GM12878 (cell line): ENCODE measurements at regions not wholly inside any gene's neighbourhood (a gene's known extent, or its start where the extent isn't known, plus 50 kb on each side); places are given as distances from the start of the nearest gene placed in this dataset.

Source experiments
- ATAC-seq: fragments of 200-7000 bp; cut with Tn5 transposase; 3 replicates; pipeline ENCODE4 v1.9.1; 2020; ENCODE audit warnings: mild to moderate bottlenecking, moderate library complexity
- BruUV-seq: library from RNA; stranded (reverse); fragments of 400-500 nt; replicated peaks from 2 replicates; lab custom pipeline; 2021; lab: Mats Ljungman, UMichigan
- CTCF ChIA-PET: fragments of 300-600 bp; sonication (Branson Sonifier 250); formaldehyde crosslinking; extraction: SDS; loops from one replicate; lab custom pipeline; 2021; ENCODE audit warnings: inconsistent platforms; lab: Yijun Ruan, JAX
- POLR2A ChIA-PET: fragments of 350-600 bp; formaldehyde crosslinking; extraction: SDS; loops from one replicate; lab custom pipeline; 2021; ENCODE audit warnings: inconsistent platforms; lab: Charles Lee
- RAD21 ChIA-PET: fragments of 300-600 bp; sonication (Branson Sonifier 250); formaldehyde crosslinking; loops from one replicate; lab custom pipeline; 2023; ENCODE audit warnings: antibody characterized with exemption; ENCODE audit not compliant: unreplicated experiment; lab: Charles Lee
- SMC1A ChIA-PET: fragments of 300-600 bp; sonication (Branson Sonifier 250); formaldehyde crosslinking; loops from one replicate; lab custom pipeline; 2023; ENCODE audit not compliant: unreplicated experiment, uncharacterized antibody; lab: Charles Lee
- DNase-seq: peaks from one replicate; pipeline ENCODE4 v3.0.0-alpha.2; 2011; ENCODE audit warnings: low read depth, low spot score
- FAIRE-seq: peaks from 3 replicates; lab custom pipeline; 2011; peaks lifted over from hg19 to GRCh38; lab: Jason Lieb, UNC
- H2AFZ ChIP-seq: 2 replicates; pipeline ENCODE4 v1.6.0; 2011; ENCODE audit warnings: low read depth, low read length, control low read depth; ENCODE audit not compliant: control insufficient read depth
- H3K27ac ChIP-seq: 2 replicates; pipeline ENCODE4 v1.5.1; 2011; ENCODE audit warnings: control low read depth; ENCODE audit not compliant: control insufficient read depth, insufficient read depth
- H3K27me3 ChIP-seq, 2 experiments: replicated peaks in 1 of 2; 2 replicates each; pipeline versions ENCODE4 v1.6.0 to v1.6.1; 2011; ENCODE audit warnings: low read length in 1 of 2; ENCODE audit not compliant: control insufficient read depth in 2 of 2, insufficient read depth in 2 of 2
- H3K36me3 ChIP-seq, 2 experiments: 2 replicates each; pipeline ENCODE4 v1.5.1; 2011; ENCODE audit warnings: low read length in 1 of 2; ENCODE audit not compliant: control insufficient read depth in 2 of 2, insufficient read depth in 2 of 2
- H3K4me1 ChIP-seq: 2 replicates; pipeline ENCODE4 v1.6.1; 2011; ENCODE audit warnings: mild to moderate bottlenecking, low read length, moderate library complexity, mixed read lengths; ENCODE audit not compliant: control insufficient read depth, insufficient read depth
- H3K4me2 ChIP-seq: 2 replicates; pipeline ENCODE4 v1.6.0; 2011; ENCODE audit warnings: control low read depth; ENCODE audit not compliant: control insufficient read depth, insufficient read depth
- H3K4me3 ChIP-seq: fragments of 200-600 bp; sonication (generic); 2 replicates; pipeline ENCODE4 v1.5.1; 2016
- H3K79me2 ChIP-seq: 2 replicates; pipeline ENCODE4 v1.6.0; 2011; ENCODE audit warnings: low read length; ENCODE audit not compliant: control insufficient read depth, insufficient read depth
- H3K9ac ChIP-seq: 2 replicates; pipeline ENCODE4 v1.8.0; 2011; ENCODE audit warnings: low read length, control low read depth, mixed read lengths; ENCODE audit not compliant: control insufficient read depth, insufficient read depth
- H3K9me3 ChIP-seq: replicated peaks from 3 replicates; pipeline ENCODE4 v1.5.1; 2011; ENCODE audit warnings: mild to moderate bottlenecking, low read length; ENCODE audit not compliant: control insufficient read depth, insufficient read depth
- H4K20me1 ChIP-seq: 2 replicates; pipeline ENCODE4 v1.6.0; 2011; ENCODE audit not compliant: control insufficient read depth, insufficient read depth
- BACH1 ChIP-seq: fragments of 450-650 bp; IDR thresholded peaks from 2 replicates; pipeline ENCODE4 v1.6.1; 2017; ENCODE audit warnings: mild to moderate bottlenecking, borderline replicate concordance
- BRCA1 ChIP-seq: IDR thresholded peaks from 2 replicates; pipeline ENCODE4 v1.6.1; 2011; ENCODE audit warnings: low read depth, low read length, improper control_type of control experiment
- CBX5 ChIP-seq: sonication (generic); IDR thresholded peaks from 2 replicates; pipeline ENCODE4 v1.6.1; 2016; ENCODE audit warnings: low read depth, moderate library complexity, mild to moderate bottlenecking, inconsistent platforms
- CEBPZ ChIP-seq: fragments of 150-350 bp; IDR thresholded peaks from 2 replicates; pipeline ENCODE4 v1.6.1; 2016; ENCODE audit warnings: low read depth, low read length
- CHD2 ChIP-seq: IDR thresholded peaks from 2 replicates; pipeline ENCODE4 v1.6.1; 2011; ENCODE audit warnings: low read depth, low read length, improper control_type of control experiment, borderline replicate concordance
- HDGF ChIP-seq: fragments of 450-650 bp; IDR thresholded peaks from 2 replicates; pipeline ENCODE4 v1.6.1; 2016; ENCODE audit warnings: antibody characterized with exemption
- SRF ChIP-seq, 2 experiments: IDR thresholded peaks; 2 replicates each; pipeline ENCODE4 v1.6.1; 2011; ENCODE audit warnings: low read depth in 2 of 2, low read length in 2 of 2, mild to moderate bottlenecking in 1 of 2, moderate library complexity in 1 of 2
- SUPT20H ChIP-seq: IDR thresholded peaks from 2 replicates; pipeline ENCODE4 v1.6.1; 2011; ENCODE audit warnings: low read depth, mild to moderate bottlenecking, low read length, moderate library complexity, borderline replicate concordance; ENCODE audit not compliant: control insufficient read depth
- YY1 ChIP-seq: IDR thresholded peaks from 2 replicates; pipeline ENCODE4 v1.6.1; 2011; ENCODE audit warnings: low read depth, mild to moderate bottlenecking, low read length
- ZNF622 ChIP-seq: fragments of 450-650 bp; IDR thresholded peaks from 2 replicates; pipeline ENCODE4 v1.6.1; 2017; ENCODE audit warnings: mild to moderate bottlenecking, inconsistent platforms
- WGBS: methylation state at CpG from one replicate; pipeline ENCODE4 v1.1.6; 2016; ENCODE audit warnings: low lambda C conversion rate; ENCODE audit not compliant: insufficient replicate concordance, insufficient coverage; ENCODE audit errors: missing lambda C conversion rate; 5-methylcytosine and 5-hydroxymethylcytosine counted together
- in situ Hi-C: fragments of 300-500 bp; cut with MboI; formaldehyde crosslinking; loops from 9 replicates; pipeline ENCODE4 v1.14.3; 2018; ENCODE audit warnings: mixed read lengths
- intact Hi-C: fragments of 100-400 bp; cut with micrococcal nuclease; formaldehyde crosslinking; loops from one replicate; pipeline ENCODE4 v1.14.2; 2022; ENCODE audit not compliant: unreplicated experiment

GRCh38 chr17:73733517-73733916, 89.3 kb upstream of the SDK2 start:
- no peaks in the 10 kb centered on the region for H4K20me1 ChIP-seq
- no peaks in the 10 kb centered on the region for H3K4me1 ChIP-seq
- peaks cover 0 to 3% of the 10 kb centered on the region in 2 experiments; a peak in 3 of 4 replicates for H3K27me3 ChIP-seq
- H3K4me3 ChIP-seq, result no peak overlapping the region
- ChIA-PET RAD21 (no interaction called here), CTCF (no interaction called here), POLR2A (no interaction called here), SMC1A (no interaction called here)
- in situ Hi-C loops, result no loop called here
- intact Hi-C loops, result no loop called here
- DNase-seq (no peak), ATAC-seq (no peak), FAIRE-seq (no peak)
- H3K9me3 ChIP-seq, result peaks cover 2% of the 10 kb centered on the region; the same call in 2 of the 3 replicates
- H2AFZ ChIP-seq, result no peak overlapping the region
- no peak overlapping the region for H3K27ac ChIP-seq
- no peak for TF ChIP-seq CBX5
- no peak for TF ChIP-seq BRCA1
- no peak for TF ChIP-seq ZNF622
- TF ChIP-seq SUPT20H, result no peak
- no peak for TF ChIP-seq SRF (IDR thresholded peaks at IDR 0.05; ENCODE audit: low read depth in 2 of 2, low read length in 2 of 2)
- TF ChIP-seq HDGF, result no peak
- TF ChIP-seq CHD2, result no peak
- no peak for TF ChIP-seq YY1
- no peak for TF ChIP-seq BACH1
- TF ChIP-seq CEBPZ, result no peak
- H3K79me2 ChIP-seq, result no peaks in the 10 kb centered on the region
- WGBS, result 0% methylated on average over 1 of the region's 1 CpG
- H3K36me3 ChIP-seq, result no peaks in the 10 kb centered on the region
- H3K9ac ChIP-seq, result no peak overlapping the region
- no peak overlapping the region for H3K4me2 ChIP-seq
- no TSS peak for BruUV-seq
